ENCODE measurements at regions not wholly inside any gene's neighbourhood (a gene's known extent, or its start where the extent isn't known, plus 50 kb on each side); places are given as distances from the start of the nearest gene placed in this dataset.

GRCh38 chr13:107348471-107348870 lies 780.5 kb upstream of the ARGLU1 start:
- TF ChIP-seq CTCF (IDR thresholded peaks at IDR 0.05; ENCODE audit: low read depth, low read length, missing control alignments) = no peak
- DNase-seq (ENCODE audit: extremely low read depth, low read depth) = no peak
- no peak overlapping the region for H3K4me3 ChIP-seq (replicated peaks; ENCODE audit: low read depth, low read length)

- DNase-seq (ENCODE audit: extremely low read depth, low read depth) = no peak
- H3K4me3 ChIP-seq (replicated peaks; ENCODE audit: low read depth, low read length) = no peak overlapping the region
- TF ChIP-seq CTCF (IDR thresholded peaks at IDR 0.05; ENCODE audit: low read depth, low read length, missing control alignments) = no peak
Observed at GRCh38 chr13:107347641-107348369, 779.9 kb upstream of the ARGLU1 start.

GRCh38 chr13:107342747-107343146 lies 774.8 kb upstream of the ARGLU1 start:
- no peak for DNase-seq (ENCODE audit: extremely low read depth, low read depth)
- no peak overlapping the region for H3K4me3 ChIP-seq (replicated peaks; ENCODE audit: low read depth, low read length)
- TF ChIP-seq CTCF (IDR thresholded peaks at IDR 0.05; ENCODE audit: low read depth, low read length, missing control alignments) = no peak

- no peak for TF ChIP-seq CTCF (IDR thresholded peaks at IDR 0.05; ENCODE audit: low read depth, low read length, missing control alignments)
- no peak overlapping the region for H3K4me3 ChIP-seq (replicated peaks; ENCODE audit: low read depth, low read length)
- no peak for DNase-seq (ENCODE audit: extremely low read depth, low read depth)
Observed at GRCh38 chr13:107339209-107339608, 771.3 kb upstream of the ARGLU1 start.

- no peak for DNase-seq (ENCODE audit: extremely low read depth, low read depth)
- no peak for TF ChIP-seq CTCF (IDR thresholded peaks at IDR 0.05; ENCODE audit: low read depth, low read length, missing control alignments)
- H3K4me3 ChIP-seq (replicated peaks; ENCODE audit: low read depth, low read length) = no peak overlapping the region
Observed at GRCh38 chr13:107332188-107332587, 764.3 kb upstream of the ARGLU1 start.

GRCh38 chr13:107331359-107331758 lies 763.4 kb upstream of the ARGLU1 start:
- H3K4me3 ChIP-seq (replicated peaks; ENCODE audit: low read depth, low read length) = no peak overlapping the region
- DNase-seq (ENCODE audit: extremely low read depth, low read depth) = no peak
- TF ChIP-seq CTCF (IDR thresholded peaks at IDR 0.05; ENCODE audit: low read depth, low read length, missing control alignments) = no peak

- TF ChIP-seq CTCF (IDR thresholded peaks at IDR 0.05; ENCODE audit: low read depth, low read length, missing control alignments) = no peak
- DNase-seq (ENCODE audit: extremely low read depth, low read depth) = no peak
- H3K4me3 ChIP-seq (replicated peaks; ENCODE audit: low read depth, low read length) = no peak overlapping the region
Observed at GRCh38 chr13:107330484-107330883, 762.5 kb upstream of the ARGLU1 start.
